HG02759 (cell line): ENCODE measurements at regions not wholly inside any gene's neighbourhood (a gene's known extent, or its start where the extent isn't known, plus 50 kb on each side); places are given as distances from the start of the nearest gene placed in this dataset.
"Not testable (repeated sequence)": the region's sequence is repeated elsewhere in the genome, so short reads cannot be mapped to it uniquely, and the experiment has no call there.

Experiments
- ATAC-seq: cut with Tn5 transposase; IDR thresholded peaks from one replicate; pipeline ENCODE4 v1.9.1; 2021; ENCODE audit warnings: mild to moderate bottlenecking, moderate library complexity; ENCODE audit not compliant: unreplicated experiment

DNA sequence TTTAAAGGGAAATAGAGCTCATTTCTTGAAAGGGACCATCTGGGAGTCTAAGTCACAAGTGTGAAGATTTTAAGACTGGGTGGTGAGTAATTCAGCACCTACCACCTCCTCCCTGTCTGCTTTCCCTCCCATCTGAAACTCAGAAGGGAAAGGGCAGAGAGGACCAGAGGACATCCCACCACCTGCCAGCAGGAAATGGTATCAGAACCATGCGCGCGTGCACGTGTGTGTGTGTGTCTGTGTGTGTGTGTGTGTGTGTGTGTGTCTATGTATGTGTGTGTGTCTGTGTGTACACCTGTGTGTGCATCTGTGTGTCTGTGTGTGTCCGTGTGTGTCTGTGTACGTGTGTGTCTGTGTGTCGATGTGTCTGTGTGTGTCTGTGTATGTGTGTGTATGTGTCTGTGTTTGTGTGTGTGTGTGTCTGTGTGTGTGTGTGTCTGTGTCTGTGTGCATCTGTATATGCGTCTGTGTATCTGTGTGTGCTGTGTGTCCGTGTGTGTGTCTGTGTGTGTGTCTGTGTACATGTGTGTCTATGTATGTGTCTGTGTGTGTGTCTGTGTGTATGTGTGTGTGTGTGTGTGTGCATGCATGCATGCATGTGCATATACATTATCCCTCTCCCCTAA, 76.8 kb downstream of the ZFP36L2 start:
- no peak for ATAC-seq

DNA sequence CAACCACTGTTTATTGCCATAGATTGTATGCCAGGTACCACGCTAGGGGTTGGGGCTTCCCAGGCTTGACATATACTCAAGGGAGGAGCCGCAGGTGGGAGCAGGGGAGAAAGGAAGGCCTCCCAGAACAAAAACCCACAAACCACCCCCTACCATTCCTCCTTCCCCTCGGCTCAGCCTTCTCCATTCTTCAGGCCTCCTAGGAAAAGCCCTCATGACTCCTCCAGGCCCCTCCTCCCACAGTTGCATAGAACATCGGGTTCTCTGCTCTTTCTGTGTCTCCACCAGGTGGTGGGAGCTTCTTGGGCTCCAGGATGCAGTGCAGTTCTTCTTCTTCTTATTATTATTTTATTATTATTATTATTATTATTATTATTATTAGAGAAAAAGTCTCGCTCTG, 80.3 kb downstream of the ZFP36L2 start:
- ATAC-seq, result no peak

DNA sequence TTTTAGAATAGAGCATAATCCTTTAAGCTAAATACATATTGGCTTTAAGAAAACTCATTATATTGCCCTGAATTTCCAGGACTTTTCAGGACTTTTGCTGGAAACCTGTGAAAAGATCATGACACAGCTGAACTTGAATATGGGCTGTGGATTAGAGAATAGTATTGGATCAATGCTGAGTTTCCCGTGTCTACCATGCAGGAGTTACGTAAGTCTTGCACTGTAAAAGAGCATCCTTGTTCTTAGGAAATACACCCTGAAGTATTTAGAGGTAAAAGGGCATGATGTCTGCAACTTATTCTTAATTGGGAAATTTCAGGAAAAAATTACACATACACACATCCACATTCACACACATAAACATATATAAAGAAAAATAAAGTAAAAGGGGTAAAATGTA, 82.1 kb downstream of the ZFP36L2 start:
- no peak for ATAC-seq

DNA sequence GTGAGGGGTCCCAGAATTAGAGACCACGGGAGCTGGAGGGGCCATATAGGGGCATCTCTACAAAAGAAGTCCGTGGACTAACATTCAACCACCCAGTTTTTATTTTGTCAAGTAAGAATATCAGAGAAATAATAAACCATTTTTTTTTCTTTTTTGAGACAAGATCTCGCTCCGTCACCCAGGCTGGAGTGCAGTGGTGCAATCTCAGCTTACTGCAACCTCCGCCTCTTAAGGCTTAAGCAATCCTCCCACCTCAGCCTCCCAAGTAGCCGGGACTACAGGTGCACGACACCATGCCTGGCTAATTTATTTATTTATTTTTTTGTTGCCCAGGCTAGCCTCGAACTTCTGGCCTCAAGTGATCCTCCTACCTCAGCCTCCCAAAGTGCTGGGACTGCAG, 82.7 kb downstream of the ZFP36L2 start:
- ATAC-seq, result no peak

DNA sequence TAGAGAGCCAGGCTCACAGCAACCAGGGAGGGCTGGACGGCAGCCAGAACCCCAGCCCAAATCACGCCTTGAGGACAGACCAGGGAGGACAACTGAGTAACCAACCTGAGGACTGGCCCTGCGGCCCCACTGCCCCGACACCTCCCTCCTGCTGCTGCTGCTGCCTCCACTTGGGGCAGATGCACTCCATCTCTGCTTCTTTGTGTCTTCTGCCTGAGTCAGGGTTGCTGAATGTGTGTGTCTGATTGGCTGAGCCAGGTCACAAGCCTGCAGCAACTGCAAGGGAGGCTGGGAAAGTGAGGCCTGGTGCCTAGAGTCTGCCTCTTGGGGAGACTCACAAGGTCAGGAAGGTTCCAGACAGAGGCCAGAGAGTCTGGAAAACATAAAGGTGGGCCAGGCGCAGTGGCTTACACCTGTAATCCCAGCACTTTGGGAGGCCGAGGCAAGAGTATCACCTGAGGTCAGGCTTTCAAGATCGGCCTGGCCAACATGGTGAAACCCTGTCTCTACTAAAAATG, 83.4 kb downstream of the ZFP36L2 start:
- ATAC-seq, result no peak

DNA sequence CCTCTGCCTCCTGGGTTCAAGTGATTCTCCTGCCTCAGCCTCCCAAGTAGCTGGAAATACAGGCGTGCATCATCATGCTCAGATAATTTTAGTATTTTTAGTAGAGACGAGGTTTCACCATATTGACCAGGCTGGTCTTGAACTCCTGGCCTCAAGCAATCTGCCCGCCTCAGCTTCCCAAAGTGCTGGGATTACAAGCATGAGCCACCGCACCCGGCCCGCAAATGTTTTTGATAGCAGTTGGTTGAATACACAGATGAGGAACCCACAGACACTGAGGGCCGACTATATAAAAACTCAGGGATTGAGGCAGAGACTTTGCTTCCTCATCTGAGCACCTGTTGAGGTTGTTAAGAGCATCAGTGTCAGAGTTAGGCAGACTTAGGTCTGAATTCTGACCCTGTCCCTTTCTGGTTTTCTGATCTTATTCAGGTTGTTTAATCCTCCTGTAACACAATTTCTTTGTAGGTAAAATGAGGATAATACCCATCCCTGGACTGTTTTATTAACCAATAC, 84.7 kb downstream of the ZFP36L2 start:
- ATAC-seq, result not testable (repeated sequence)

DNA sequence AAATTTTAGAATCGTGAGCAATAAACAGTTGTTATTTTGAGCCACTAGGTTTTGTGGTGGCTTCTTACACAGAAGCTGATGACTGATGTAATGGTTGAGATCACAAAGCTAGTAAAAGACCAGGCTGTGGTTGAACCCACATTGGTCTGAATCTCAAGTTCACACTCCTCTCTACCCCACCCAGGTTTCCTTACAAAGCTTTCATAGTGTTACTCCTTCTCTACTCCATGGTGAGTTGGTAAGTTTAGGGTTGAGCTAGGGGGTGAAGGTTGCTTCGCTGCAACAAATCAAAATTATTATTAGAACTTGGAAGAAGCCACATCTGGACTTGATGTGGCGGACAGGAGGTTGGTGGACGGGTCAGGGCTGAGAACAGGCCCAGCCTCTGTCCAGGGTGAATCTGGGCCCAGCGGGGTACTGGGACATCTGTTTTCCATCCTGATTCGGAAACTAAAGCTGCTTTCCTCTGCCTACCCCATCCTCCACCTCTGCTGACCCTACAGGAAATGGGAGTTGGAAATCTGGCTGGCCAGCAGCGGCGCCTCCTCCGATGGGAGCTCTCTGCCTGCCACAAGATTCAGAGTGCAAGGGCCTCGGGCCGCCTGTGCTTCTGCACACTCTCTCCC, 86.3 kb downstream of the ZFP36L2 start:
- ATAC-seq, result no peak

DNA sequence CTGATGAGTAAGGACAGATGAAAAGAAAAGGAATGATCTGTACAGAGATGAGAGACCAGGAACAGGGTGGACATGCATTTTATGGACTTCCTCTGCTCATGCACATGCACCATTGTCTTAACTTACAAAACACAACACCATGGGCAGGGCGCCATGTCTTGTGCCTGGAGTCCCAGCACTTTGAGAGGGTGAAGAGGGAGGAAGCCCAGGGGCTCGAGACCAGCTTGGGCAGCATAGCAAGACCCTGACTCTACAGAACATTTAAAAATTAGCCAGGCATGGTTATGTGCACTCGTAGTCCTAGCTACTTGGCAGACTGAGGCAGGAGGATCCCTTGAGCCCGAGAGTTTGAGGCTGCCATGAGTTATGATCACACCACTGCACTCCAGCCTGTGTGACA, 86.9 kb downstream of the ZFP36L2 start:
- ATAC-seq, result no peak

DNA sequence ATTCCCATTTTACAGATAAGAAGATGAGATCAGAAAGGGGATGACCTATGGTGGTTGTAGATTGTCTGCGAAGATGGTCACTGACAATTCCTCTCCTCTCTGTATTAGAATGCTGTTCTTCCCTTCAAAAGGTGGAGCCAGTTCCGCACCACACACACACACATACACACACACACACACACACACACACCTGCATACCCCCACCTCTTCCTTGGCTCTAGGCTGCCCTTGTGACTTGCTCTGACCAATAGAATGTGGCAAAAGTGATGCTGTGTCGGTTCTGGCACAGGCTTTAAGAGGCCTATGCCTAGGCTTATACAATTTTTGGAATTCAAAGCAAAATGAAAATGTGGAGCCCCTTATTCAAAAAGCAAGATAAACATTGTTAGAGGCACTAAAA, 88.0 kb downstream of the ZFP36L2 start:
- ATAC-seq, result no peak

DNA sequence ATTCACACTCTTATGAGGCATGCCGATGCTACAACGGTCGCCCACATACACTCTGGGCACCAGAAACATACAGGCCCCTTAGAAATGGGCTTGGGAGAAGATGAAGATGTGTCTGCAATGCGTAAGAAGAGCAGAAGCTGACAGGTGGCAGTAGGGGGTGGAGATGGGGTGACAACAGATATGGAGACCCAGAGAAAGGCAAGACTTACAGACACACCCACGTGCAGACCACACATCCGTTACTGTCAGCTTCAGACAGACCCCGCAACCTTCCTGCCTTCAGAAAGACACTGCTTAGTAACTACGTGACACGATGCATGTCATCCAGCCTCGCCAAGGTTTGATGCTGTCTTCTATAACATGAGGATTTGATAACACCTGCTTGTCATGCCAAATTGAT, 89.5 kb downstream of the ZFP36L2 start:
- ATAC-seq, result no peak

DNA sequence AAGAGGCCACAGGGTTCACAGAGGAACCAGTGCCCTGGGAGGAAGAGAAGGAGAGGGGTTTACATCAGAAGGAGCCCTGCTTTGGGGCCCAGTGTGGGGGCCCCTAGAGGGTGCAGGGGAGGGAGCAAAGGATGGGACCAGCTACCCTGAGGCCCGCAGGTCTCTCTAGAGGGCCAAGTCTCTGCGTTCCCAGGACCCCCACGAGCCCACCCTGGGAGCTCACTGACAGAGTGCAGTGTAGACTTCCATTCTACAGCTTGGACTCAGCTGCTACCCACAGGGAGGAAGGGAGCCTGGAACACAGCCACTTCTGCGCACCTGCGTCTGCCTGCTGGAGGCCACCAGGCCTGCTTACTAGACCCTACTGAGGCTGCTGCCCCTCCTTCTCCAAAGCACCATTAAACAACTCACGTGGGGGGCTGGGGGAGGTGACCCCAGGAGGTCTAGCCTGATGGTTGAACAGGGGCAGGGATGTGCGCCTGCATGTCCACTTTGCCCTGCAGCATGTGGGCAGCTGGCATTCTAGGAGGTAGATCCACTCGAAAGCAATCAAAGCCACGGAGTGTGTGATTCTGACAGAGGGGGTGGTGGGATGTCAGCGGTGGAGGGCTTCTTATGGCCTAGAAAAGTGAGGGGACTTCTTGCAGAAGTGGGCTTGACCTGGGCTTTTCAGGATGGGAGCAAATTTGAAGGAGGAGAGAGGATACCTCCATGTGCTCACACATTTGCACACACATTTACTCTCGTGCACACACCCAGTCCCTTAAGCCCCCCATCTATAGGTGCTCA, 90.2 kb downstream of the ZFP36L2 start:
- no peak for ATAC-seq

DNA sequence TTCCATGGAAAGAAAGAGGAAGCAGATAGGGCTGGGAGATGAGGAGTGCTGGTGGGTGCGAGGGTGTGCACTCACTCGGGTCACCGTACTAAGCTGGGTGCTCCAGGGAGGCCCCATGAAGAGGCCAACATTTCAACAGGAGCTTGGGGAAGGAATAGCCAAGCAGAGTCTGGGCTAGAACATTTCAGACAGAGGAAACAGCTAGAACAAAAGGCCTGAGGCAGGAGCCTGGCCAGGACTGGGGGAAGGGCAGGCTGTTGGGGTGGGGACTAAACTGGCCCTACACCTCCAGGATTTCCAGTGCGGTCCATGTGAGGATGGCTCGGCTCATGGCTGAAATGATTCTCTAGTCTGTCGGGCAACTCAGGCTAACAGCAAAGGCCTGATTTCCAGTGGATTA, 90.8 kb downstream of the ZFP36L2 start:
- no peak for ATAC-seq

DNA sequence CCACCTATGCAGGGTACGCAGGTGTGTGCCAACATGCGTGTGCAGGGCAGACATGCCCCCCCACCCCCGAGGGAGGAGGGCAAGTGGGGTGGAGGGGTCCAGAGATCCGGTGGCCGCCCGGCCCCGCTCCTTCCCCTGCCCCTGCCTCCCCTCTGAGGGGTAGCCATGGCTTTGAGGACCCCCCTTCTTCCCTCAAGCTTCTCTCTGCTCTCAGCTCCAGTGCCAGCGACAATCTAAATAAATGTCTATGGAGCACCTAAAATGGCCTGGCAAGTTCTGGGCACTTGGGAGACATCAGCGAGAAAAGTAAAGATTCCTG, 91.9 kb downstream of the ZFP36L2 start:
- ATAC-seq, result no peak

DNA sequence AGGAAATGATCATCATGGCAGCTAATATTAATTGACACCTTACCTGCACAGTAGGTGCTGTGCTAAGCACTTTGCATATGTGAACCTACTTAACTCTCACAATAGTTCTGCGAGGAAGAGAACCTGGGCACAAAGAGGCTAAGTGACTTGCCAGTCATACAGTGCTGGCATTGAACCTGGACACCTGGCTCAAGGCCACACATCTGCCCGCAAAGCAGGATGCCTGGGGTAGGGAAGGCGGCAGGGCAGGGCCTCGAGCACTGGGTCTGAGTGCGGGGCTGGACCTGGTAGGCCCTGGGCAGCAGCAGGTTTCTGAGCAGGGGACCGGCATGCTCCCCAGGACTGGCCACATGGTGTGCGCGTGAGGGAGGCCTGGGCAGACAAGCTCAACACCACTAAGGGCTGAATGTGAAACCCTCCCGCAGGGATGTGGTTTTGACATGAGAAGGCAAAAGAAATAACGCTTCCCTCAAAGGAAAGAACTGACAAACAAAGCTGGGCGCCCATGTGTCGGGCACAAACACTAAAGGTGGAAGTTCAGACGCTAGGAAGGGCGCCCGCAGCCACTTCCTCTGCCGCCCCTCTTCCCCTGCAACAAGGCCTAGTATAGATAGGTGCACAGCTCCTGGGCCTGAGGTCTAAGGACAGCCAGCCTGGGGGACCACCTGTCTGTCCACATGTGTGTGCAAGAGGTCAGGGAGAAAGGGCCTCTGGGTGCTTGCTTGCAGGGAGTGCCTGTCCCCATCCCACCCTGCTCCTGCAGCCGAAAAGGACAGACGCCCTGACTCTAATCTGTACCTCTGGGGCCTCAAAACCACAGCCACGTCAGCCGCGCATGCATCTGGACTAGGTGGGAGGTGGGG, 92.5 kb downstream of the ZFP36L2 start:
- no peak for ATAC-seq

DNA sequence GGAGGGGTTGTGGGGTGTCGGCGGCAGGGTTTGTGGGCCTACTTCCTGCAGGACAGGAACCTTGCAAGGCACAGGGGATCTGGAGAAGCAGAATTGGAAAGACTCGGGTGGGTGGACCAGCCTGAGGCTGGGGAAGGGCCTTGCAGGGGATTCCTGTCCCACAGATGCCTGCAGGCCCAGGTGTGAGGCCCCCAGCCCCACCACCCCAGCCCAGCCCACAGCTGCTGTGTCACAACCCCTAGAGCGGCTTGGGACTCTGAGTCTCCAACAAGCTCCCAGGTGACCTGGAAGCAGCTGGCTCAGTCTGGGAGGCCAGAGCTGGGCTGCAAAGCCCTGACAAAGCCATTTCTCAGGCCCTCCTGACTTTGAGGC, 93.1 kb downstream of the ZFP36L2 start:
- no peak for ATAC-seq

DNA sequence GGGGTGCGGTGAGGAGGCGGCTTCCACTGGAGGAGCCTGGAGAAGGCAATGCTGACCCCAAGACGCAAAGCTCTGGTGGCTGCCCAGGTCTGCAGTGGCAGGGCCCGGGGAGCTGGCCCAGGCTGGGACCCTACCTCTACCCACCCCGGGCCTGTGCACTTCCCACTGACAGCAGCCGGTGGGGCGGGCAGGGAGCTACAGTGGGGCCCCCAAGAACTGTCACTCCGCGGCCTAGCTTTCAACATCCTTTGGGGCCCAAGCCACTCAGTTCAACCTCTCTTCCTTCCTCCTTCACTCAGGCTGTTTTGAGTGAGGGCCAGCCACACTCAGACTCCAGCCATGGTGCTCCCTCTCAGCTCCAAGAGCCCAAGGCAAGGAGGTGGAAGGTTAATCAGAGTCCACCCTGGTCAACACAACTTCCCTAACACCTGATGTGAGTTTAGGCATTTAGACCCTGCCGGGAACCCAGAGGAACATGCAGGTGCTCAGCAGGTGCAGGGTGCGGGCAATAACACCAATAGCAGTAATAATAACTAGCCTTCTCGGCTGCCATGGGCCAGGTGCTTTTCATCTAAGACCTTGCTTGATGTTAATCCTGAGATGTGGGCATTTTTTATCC, 93.6 kb downstream of the ZFP36L2 start:
- ATAC-seq, result no peak

DNA sequence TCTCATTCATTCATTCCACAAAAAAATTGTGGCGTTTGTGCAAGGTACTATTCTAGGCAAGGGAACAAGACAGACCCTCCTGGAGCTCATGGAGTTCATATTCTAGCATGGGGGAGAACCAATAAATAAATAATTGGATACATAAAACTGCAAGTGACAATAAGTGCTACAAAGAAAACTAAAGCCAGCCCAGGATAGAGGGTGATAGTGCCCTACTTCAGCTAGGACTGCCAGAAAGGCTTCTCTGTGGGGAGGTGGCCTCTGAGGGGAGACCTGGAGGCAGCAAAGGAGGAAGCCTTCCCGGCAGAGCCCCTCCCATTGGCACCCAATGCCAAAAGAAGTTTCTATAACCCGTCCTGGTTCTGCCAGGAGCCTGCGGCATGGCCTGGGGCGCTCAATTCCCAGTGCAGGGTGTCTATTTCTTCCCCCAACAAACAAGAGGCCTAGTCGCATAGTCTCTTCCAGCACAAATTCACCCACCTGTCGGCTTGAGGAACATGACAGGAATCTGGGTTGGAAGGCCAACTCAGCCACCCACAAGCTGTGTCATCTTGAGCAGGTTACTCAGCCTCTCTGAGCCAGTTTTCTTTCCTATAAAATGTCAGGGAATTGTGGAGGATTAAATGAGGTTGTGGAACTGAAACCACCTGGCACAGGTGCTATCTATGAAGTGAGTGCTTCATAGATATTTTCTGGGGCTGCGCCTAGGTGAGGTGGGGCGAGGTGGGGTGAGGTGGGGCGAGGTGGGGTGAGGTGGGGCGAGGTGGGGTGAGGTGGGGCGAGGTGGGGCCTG, 94.3 kb downstream of the ZFP36L2 start:
- ATAC-seq, result no peak

DNA sequence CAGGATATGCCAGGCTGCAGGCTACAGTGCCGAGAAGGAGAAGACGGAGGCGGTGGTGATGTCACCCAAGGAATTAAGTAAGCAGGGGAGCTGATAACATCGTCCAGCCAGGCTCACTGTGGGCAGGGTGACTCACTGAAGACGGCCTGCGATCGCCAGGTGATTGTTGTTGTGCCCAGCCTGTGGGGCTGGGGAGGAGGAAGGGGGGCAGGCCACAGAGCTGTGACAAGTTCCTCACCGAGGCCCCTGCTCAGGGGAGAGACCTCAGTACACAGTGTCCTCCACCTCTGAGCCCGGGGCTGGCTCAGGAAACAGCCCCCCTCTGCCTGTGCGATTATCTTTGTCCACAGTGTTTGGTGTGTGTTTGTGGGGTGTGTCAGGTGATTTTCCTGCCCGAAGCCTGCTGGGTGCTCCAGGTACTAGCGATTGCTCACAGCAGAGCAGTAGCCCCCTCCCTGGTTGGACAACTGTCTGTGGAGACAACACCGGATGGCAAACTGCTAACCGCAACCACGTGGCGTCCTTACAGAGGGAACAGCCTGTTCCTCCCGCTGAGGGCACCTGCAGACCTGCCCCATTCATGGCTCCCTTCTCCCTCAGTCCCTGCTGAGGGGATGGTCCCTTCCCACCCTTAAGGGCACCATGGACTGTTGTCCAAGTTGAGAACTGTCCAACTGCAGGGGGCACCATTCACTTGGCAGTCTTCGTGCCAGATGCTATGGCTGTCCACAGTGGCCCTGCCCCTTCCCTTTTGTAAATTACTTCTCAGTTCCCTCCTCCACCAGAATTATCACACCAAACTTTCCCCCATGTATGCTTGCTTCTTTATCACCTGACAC, 95.1 kb downstream of the ZFP36L2 start:
- peak; percentile 45 for ATAC-seq

DNA sequence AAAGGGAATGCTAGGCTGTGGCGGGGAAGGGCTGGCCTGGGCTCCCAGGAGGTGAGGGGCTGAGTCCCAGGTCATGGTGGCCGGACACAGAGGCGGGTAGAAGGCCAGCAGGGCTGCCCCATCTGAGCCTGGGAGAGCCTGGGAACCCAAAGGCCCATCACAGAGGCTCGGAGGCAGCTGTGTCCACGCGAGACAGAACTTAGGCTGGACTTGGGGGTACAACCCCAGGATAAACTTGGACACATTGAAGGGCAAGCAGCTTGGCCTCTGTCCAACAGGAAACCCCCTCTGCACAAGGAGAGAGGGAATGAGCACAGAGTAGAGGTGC, 95.9 kb downstream of the ZFP36L2 start:
- no peak for ATAC-seq
